Cerebellar nuclear complex (tissue), 1 donor: ENCODE measurements at regions not wholly inside any gene's neighbourhood (a gene's known extent, or its start where the extent isn't known, plus 50 kb on each side); places are given as distances from the start of the nearest gene placed in this dataset.

Source experiments
- DNase-seq, 2 experiments: peaks; one replicate each; lab custom pipeline; 2025; lab: John Stamatoyannopoulos, UW

- no peak for DNase-seq
Measured at GRCh38 chr2:146893500-146894041, 951.3 kb upstream of the ACVR2A start.

- DNase-seq, result no peak
Measured at GRCh38 chr2:146890491-146890890, 954.3 kb upstream of the ACVR2A start.

- DNase-seq, result no peak
Measured at GRCh38 chr2:146879882-146880281, 964.9 kb upstream of the ACVR2A start.

- no peak for DNase-seq
Measured at GRCh38 chr2:146874260-146874658, 970.6 kb upstream of the ACVR2A start.

GRCh38 chr2:146873646-146874259 is 971.1 kb upstream of the ACVR2A start:
- no peak for DNase-seq

- DNase-seq, result no peak
Measured at GRCh38 chr2:146873056-146873455, 971.8 kb upstream of the ACVR2A start.

- no peak for DNase-seq
Measured at GRCh38 chr2:146870691-146871090, 974.1 kb upstream of the ACVR2A start.

- DNase-seq, result no peak
Measured at GRCh38 chr2:146869328-146869727, 975.5 kb upstream of the ACVR2A start.

- DNase-seq, result no peak
Measured at GRCh38 chr2:146868051-146868450, 976.8 kb upstream of the ACVR2A start.

GRCh38 chr2:146867477-146867986 is 977.3 kb upstream of the ACVR2A start:
- no peak for DNase-seq

GRCh38 chr2:146853741-146854444 is 990.9 kb upstream of the ACVR2A start:
- DNase-seq, result no peak

GRCh38 chr2:146852661-146853060 is 992.2 kb upstream of the ACVR2A start:
- no peak for DNase-seq

- no peak for DNase-seq
Measured at GRCh38 chr2:146850746-146851145, 994.1 kb upstream of the ACVR2A start.

GRCh38 chr2:146847846-146848245 is 997.0 kb upstream of the ACVR2A start:
- DNase-seq, result no peak

GRCh38 chr2:146844226-146844990 is 1000.4 kb upstream of the ACVR2A start:
- no peak for DNase-seq

GRCh38 chr2:146837857-146838256 is 1007.0 kb upstream of the ACVR2A start:
- DNase-seq, result no peak

- DNase-seq, result no peak
Measured at GRCh38 chr2:146826388-146826787, 1018.4 kb upstream of the ACVR2A start.

GRCh38 chr2:146821836-146822316 is 1023.0 kb upstream of the ACVR2A start:
- DNase-seq, result no peak

- no peak for DNase-seq
Measured at GRCh38 chr2:146820672-146821071, 1024.2 kb upstream of the ACVR2A start.

- no peak for DNase-seq
Measured at GRCh38 chr2:146818122-146818521, 1026.7 kb upstream of the ACVR2A start.

- no peak for DNase-seq
Measured at GRCh38 chr2:146817613-146818012, 1027.2 kb upstream of the ACVR2A start.

- no peak for DNase-seq
Measured at GRCh38 chr2:146814971-146815370, 1029.9 kb upstream of the ACVR2A start.
